ENCODE measurements at regions not wholly inside any gene's neighbourhood (a gene's known extent, or its start where the extent isn't known, plus 50 kb on each side); places are given as distances from the start of the nearest gene placed in this dataset.

- 72 to 89% (median 76%) methylated on average over 4 of the region's 4 CpGs for WGBS, 3 donors
- Histone ChIP-seq H3K9me3 (no peaks in the 10 kb centered on the region), H3K27ac (no peak overlapping the region), H3K36me3 (ENCODE audit: insufficient read depth in 1 of 2, low read depth in 1 of 2) (no peaks in the 10 kb centered on the region), H3K4me3 (no peak overlapping the region), H3K27me3 (ENCODE audit: insufficient read depth in 3 of 3, low read length in 2 of 3) (no peaks in the 10 kb centered on the region), H3K4me1 (no peaks in the 10 kb centered on the region)
- no peak for TF ChIP-seq CTCF (IDR thresholded peaks at IDR 0.05)
- DNase-seq (no peak), ATAC-seq (no peak)
- intact Hi-C loops (cut with DNase I): no loop called here
Measured at GRCh38 chr15:39184701-39185390, 396.0 kb upstream of the THBS1 start.

- no peak for TF ChIP-seq CTCF (IDR thresholded peaks at IDR 0.05)
- H3K27me3 ChIP-seq (ENCODE audit: insufficient read depth in 3 of 3, low read length in 2 of 3): no peaks in the 10 kb centered on the region
- 69 to 80% (median 71%) methylated on average over 1 of the region's 1 CpG for WGBS, 3 donors
- H3K36me3 ChIP-seq (ENCODE audit: insufficient read depth in 1 of 2, low read depth in 1 of 2): no peaks in the 10 kb centered on the region
- no peak for ATAC-seq
- intact Hi-C loops (cut with DNase I): no loop called here
- H3K4me3 ChIP-seq: no peak overlapping the region
- H3K27ac ChIP-seq: no peak overlapping the region
- H3K9me3 ChIP-seq: no peaks in the 10 kb centered on the region
- H3K4me1 ChIP-seq: no peaks in the 10 kb centered on the region
- no peak for DNase-seq
Measured at GRCh38 chr15:39188314-39188713, 392.6 kb upstream of the THBS1 start.

- WGBS, 3 donors: 75 to 80% (median 78%) methylated on average over 3 of the region's 3 CpGs
- no peaks in the 10 kb centered on the region for H3K27me3 ChIP-seq (ENCODE audit: insufficient read depth in 3 of 3, low read length in 2 of 3)
- no peaks in the 10 kb centered on the region for H3K4me1 ChIP-seq
- no peaks in the 10 kb centered on the region for H3K36me3 ChIP-seq (ENCODE audit: insufficient read depth in 1 of 2, low read depth in 1 of 2)
- no peak overlapping the region for H3K4me3 ChIP-seq
- H3K9me3 ChIP-seq: no peaks in the 10 kb centered on the region
- intact Hi-C loops (cut with DNase I): no loop called here
- DNase-seq (no peak), ATAC-seq (no peak)
- no peak for TF ChIP-seq CTCF (IDR thresholded peaks at IDR 0.05)
- H3K27ac ChIP-seq: no peak overlapping the region
Measured at GRCh38 chr15:39188930-39189329, 391.9 kb upstream of the THBS1 start.

- no peak for ATAC-seq
Measured at GRCh38 chr15:39191871-39192291, 389.0 kb upstream of the THBS1 start.

More at GRCh38 chr15:39191871-39192291, 389.0 kb upstream of the THBS1 start:
- intact Hi-C loops (cut with DNase I): no loop called here
- Histone ChIP-seq H3K9me3 (no peaks in the 10 kb centered on the region), H3K4me3 (no peak overlapping the region), H3K27me3 (ENCODE audit: insufficient read depth in 3 of 3, low read length in 2 of 3) (no peaks in the 10 kb centered on the region), H3K4me1 (no peaks in the 10 kb centered on the region), H3K36me3 (ENCODE audit: insufficient read depth in 1 of 2, low read depth in 1 of 2) (no peaks in the 10 kb centered on the region), H3K27ac (no peak overlapping the region)
- no peak for DNase-seq
- TF ChIP-seq CTCF (IDR thresholded peaks at IDR 0.05): no peak
